Thyroid gland (tissue), 4 donors: ENCODE measurements at regions not wholly inside any gene's neighbourhood (a gene's known extent, or its start where the extent isn't known, plus 50 kb on each side); places are given as distances from the start of the nearest gene placed in this dataset.

Experiments
- POLR2A ChIP-seq, 2 donors: fragments of 450-650 bp; IDR thresholded peaks; one replicate each; pipeline ENCODE4 v1.6.1; 2017; ENCODE audit warnings: antibody characterized with exemption in 2 of 2, mild to moderate bottlenecking in 2 of 2, moderate library complexity in 1 of 2
- TF ChIP-seq, protein P1 (sequence below), 6 experiments: fragments of 200-600 bp in 3 of 6; fragments of 450-650 bp in 3 of 6; sonication (generic) in 3 of 6; IDR thresholded peaks; one replicate each; pipeline ENCODE4 v1.5.1; 2016 to 2019; ENCODE audit warnings: antibody characterized with exemption in 6 of 6, mild to moderate bottlenecking in 2 of 6, inconsistent platforms in 1 of 6, moderate library complexity in 1 of 6

DNA sequence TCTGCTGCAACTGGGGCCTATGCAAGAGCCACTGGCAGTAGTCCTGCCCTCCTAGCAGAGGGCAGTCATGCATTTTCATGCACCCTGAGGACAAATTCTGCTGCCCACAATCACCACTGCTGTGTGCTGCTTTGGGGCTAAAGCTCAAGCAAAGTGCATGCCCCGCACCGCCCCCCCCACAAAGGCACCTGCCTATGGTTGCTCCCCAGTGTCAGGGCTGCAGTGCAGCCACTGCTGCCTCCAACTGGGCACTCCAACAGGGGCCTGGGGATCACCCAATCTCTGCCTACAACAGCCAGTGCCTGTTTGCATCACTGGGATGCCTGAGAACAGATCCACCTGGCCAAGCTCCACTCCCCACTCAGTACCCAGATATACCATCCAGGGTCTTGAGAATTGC, 417.0 kb downstream of the HTR7 start:
- TF ChIP-seq, protein P1, sequence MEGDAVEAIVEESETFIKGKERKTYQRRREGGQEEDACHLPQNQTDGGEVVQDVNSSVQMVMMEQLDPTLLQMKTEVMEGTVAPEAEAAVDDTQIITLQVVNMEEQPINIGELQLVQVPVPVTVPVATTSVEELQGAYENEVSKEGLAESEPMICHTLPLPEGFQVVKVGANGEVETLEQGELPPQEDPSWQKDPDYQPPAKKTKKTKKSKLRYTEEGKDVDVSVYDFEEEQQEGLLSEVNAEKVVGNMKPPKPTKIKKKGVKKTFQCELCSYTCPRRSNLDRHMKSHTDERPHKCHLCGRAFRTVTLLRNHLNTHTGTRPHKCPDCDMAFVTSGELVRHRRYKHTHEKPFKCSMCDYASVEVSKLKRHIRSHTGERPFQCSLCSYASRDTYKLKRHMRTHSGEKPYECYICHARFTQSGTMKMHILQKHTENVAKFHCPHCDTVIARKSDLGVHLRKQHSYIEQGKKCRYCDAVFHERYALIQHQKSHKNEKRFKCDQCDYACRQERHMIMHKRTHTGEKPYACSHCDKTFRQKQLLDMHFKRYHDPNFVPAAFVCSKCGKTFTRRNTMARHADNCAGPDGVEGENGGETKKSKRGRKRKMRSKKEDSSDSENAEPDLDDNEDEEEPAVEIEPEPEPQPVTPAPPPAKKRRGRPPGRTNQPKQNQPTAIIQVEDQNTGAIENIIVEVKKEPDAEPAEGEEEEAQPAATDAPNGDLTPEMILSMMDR (IDR thresholded peaks at IDR 0.05) = no peak
- no peak for TF ChIP-seq POLR2A (IDR thresholded peaks at IDR 0.05)
